ENCODE measurements at regions not wholly inside any gene's neighbourhood (a gene's known extent, or its start where the extent isn't known, plus 50 kb on each side); places are given as distances from the start of the nearest gene placed in this dataset.

GRCh38 chr6:126195625-126196236 is 144.2 kb upstream of the CENPW start:
- no peaks in the 10 kb centered on the region for H3K9me3 ChIP-seq (ENCODE audit: control insufficient read depth in 4 of 4, insufficient read depth in 3 of 4, low read length in 3 of 4)
- no peak for DNase-seq

GRCh38 chr6:126198631-126199030 is 141.3 kb upstream of the CENPW start:
- no peak for ATAC-seq (ENCODE audit: insufficient read depth, low FRiP score)
- DNase-seq, result no peak
- TF ChIP-seq CTCF (IDR thresholded peaks at IDR 0.05; ENCODE audit: control extremely low read depth, extremely low read depth), result no peak

More at GRCh38 chr6:126195625-126196236, 144.2 kb upstream of the CENPW start:
- Histone ChIP-seq H3K27ac (ENCODE audit: low read depth in 1 of 2, low read length in 1 of 2) (no peak overlapping the region), H3K9ac (ENCODE audit: insufficient read depth in 1 of 2, low read length in 2 of 2) (no peak overlapping the region), H3K36me3 (ENCODE audit: control insufficient read depth in 4 of 4, insufficient read depth in 4 of 4, low read length in 4 of 4) (no peaks in the 10 kb centered on the region), H3K4me1 (ENCODE audit: control insufficient read depth in 5 of 5, insufficient read depth in 5 of 5, low read length in 5 of 5) (no peaks in the 10 kb centered on the region), H3K4me3 (no peak overlapping the region), H3K27me3 (ENCODE audit: control insufficient read depth in 3 of 3, insufficient read depth in 3 of 3, low read length in 2 of 3) (no peaks in the 10 kb centered on the region)
- 57 to 64% methylated on average over 1 of the region's 1 CpG for WGBS, 2 donors
- TF ChIP-seq CTCF (IDR thresholded peaks at IDR 0.05; ENCODE audit: control extremely low read depth, extremely low read depth), result no peak
- no peak for ATAC-seq (ENCODE audit: insufficient read depth, low FRiP score)

GRCh38 chr6:126199466-126199865 is 140.4 kb upstream of the CENPW start:
- Histone ChIP-seq H3K27me3 (ENCODE audit: control insufficient read depth in 3 of 3, insufficient read depth in 3 of 3, low read length in 2 of 3) (no peaks in the 10 kb centered on the region), H3K27ac (ENCODE audit: low read depth in 1 of 2, low read length in 1 of 2) (no peak overlapping the region), H3K4me3 (no peak overlapping the region), H3K4me1 (ENCODE audit: control insufficient read depth in 5 of 5, insufficient read depth in 5 of 5, low read length in 5 of 5) (no peaks in the 10 kb centered on the region), H3K36me3 (ENCODE audit: control insufficient read depth in 4 of 4, insufficient read depth in 4 of 4, low read length in 4 of 4) (no peaks in the 10 kb centered on the region), H3K9ac (ENCODE audit: insufficient read depth in 1 of 2, low read length in 2 of 2) (no peak overlapping the region), H3K9me3 (ENCODE audit: control insufficient read depth in 4 of 4, insufficient read depth in 3 of 4, low read length in 3 of 4) (no peaks in the 10 kb centered on the region)
- no peak for TF ChIP-seq CTCF (IDR thresholded peaks at IDR 0.05; ENCODE audit: control extremely low read depth, extremely low read depth)
- no peak for ATAC-seq (ENCODE audit: insufficient read depth, low FRiP score)
- no peak for DNase-seq
- 89 to 96% methylated on average over 1 of the region's 1 CpG for WGBS, 2 donors

More at GRCh38 chr6:126198631-126199030, 141.3 kb upstream of the CENPW start:
- no peak overlapping the region for H3K27ac ChIP-seq (ENCODE audit: low read depth in 1 of 2, low read length in 1 of 2)
- H3K36me3 ChIP-seq (ENCODE audit: control insufficient read depth in 4 of 4, insufficient read depth in 4 of 4, low read length in 4 of 4), result no peaks in the 10 kb centered on the region
- H3K27me3 ChIP-seq (ENCODE audit: control insufficient read depth in 3 of 3, insufficient read depth in 3 of 3, low read length in 2 of 3), result no peaks in the 10 kb centered on the region
- H3K9ac ChIP-seq (ENCODE audit: insufficient read depth in 1 of 2, low read length in 2 of 2), result no peak overlapping the region
- 63 to 67% methylated on average over 2 of the region's 2 CpGs for WGBS, 2 donors
- no peaks in the 10 kb centered on the region for H3K4me1 ChIP-seq (ENCODE audit: control insufficient read depth in 5 of 5, insufficient read depth in 5 of 5, low read length in 5 of 5)
- H3K4me3 ChIP-seq, result no peak overlapping the region
- no peaks in the 10 kb centered on the region for H3K9me3 ChIP-seq (ENCODE audit: control insufficient read depth in 4 of 4, insufficient read depth in 3 of 4, low read length in 3 of 4)

GRCh38 chr6:126202707-126203106 is 137.2 kb upstream of the CENPW start:
- Histone ChIP-seq H3K9me3 (ENCODE audit: control insufficient read depth in 4 of 4, insufficient read depth in 3 of 4, low read length in 3 of 4) (no peaks in the 10 kb centered on the region), H3K27ac (ENCODE audit: low read depth in 1 of 2, low read length in 1 of 2) (no peak overlapping the region), H3K4me1 (ENCODE audit: control insufficient read depth in 5 of 5, insufficient read depth in 5 of 5, low read length in 5 of 5) (no peaks in the 10 kb centered on the region), H3K36me3 (ENCODE audit: control insufficient read depth in 4 of 4, insufficient read depth in 4 of 4, low read length in 4 of 4) (no peaks in the 10 kb centered on the region), H3K27me3 (ENCODE audit: control insufficient read depth in 3 of 3, insufficient read depth in 3 of 3, low read length in 2 of 3) (no peaks in the 10 kb centered on the region), H3K9ac (ENCODE audit: insufficient read depth in 1 of 2, low read length in 2 of 2) (no peak overlapping the region), H3K4me3 (no peak overlapping the region)
- no peak for TF ChIP-seq CTCF (IDR thresholded peaks at IDR 0.05; ENCODE audit: control extremely low read depth, extremely low read depth)
- WGBS, 2 donors, result 84 to 90% methylated on average over 2 of the region's 2 CpGs
- DNase-seq (no peak), ATAC-seq (ENCODE audit: insufficient read depth, low FRiP score) (no peak)
